HCT116 (cell line): ENCODE measurements at regions not wholly inside any gene's neighbourhood (a gene's known extent, or its start where the extent isn't known, plus 50 kb on each side); places are given as distances from the start of the nearest gene placed in this dataset.

Experiments used
- ATAC-seq: fragments of 200-7000 bp; cut with Tn5 transposase; 2 replicates; pipeline ENCODE4 v1.9.1; 2020; ENCODE audit warnings: mild to moderate bottlenecking, moderate library complexity
- BruUV-seq: library from RNA; stranded (reverse); fragments of 400-500 nt; replicated peaks from 2 replicates; lab custom pipeline; 2021; lab: Mats Ljungman, UMichigan
- CTCF ChIA-PET: fragments of 300-600 bp; sonication (Branson Sonifier 250); formaldehyde crosslinking; loops from one replicate; lab custom pipeline; 2021; ENCODE audit warnings: antibody characterized with exemption; lab: Charles Lee
- POLR2A ChIA-PET: fragments of 300-600, 350-600 bp; sonication (Branson Sonifier 250); formaldehyde crosslinking; loops from one replicate; lab custom pipeline; 2021; ENCODE audit warnings: antibody characterized with exemption; lab: Charles Lee
- RAD21 ChIA-PET, 2 experiments: fragments of 300-600 bp; sonication (Branson Sonifier 250); formaldehyde crosslinking; loops; one replicate each; lab custom pipeline; 2023; ENCODE audit warnings: low total read pairs in 2 of 2; ENCODE audit not compliant: uncharacterized antibody in 2 of 2, unreplicated experiment in 2 of 2, low non-redundant PET in 1 of 2; lab: Charles Lee
- DNase-seq: peaks from one replicate; pipeline ENCODE4 v3.0.0-alpha.2; 2010; ENCODE audit warnings: low read depth, low spot score
- H2AFZ ChIP-seq: fragments of 200-600 bp; shearing (Covaris generic), sonication (generic); 2 replicates; pipeline ENCODE4 v1.6.1; 2017; ENCODE audit warnings: low read depth, mixed run types, mixed read lengths, antibody characterized with exemption, low read length; ENCODE audit not compliant: poor library complexity, severe bottlenecking
- H3K27ac ChIP-seq: 2 replicates; pipeline ENCODE4 v1.5.1; 2012; ENCODE audit warnings: low read depth, low read length
- H3K27me3 ChIP-seq: fragments of 200-600 bp; sonication (generic); 2 replicates; pipeline ENCODE4 v1.6.1; 2016; ENCODE audit warnings: mixed run types, low read length, mixed read lengths; ENCODE audit not compliant: insufficient read depth
- H3K36me3 ChIP-seq, 2 experiments: fragments of 200-500 bp in 1 of 2; fragments of 200-600 bp in 1 of 2; sonication (Bioruptor generic) in 1 of 2; sonication (generic) in 1 of 2; 2 replicates each; pipeline versions ENCODE4 v1.5.1 to v1.6.1; 2014 to 2016; ENCODE audit warnings: low read length in 2 of 2, inconsistent platforms in 1 of 2, mixed read lengths in 1 of 2, mixed run types in 1 of 2; ENCODE audit not compliant: insufficient read depth in 2 of 2, control insufficient read depth in 1 of 2
- H3K4me1 ChIP-seq, 2 experiments: fragments of 200-600 bp in 1 of 2; sonication (generic) in 1 of 2; 2 replicates each; pipeline versions ENCODE4 v1.5.1 to v1.6.1; 2012 to 2017; ENCODE audit warnings: low read length in 2 of 2, inconsistent platforms in 1 of 2, mild to moderate bottlenecking in 1 of 2, mixed read lengths in 1 of 2, mixed run types in 1 of 2, moderate library complexity in 1 of 2; ENCODE audit not compliant: insufficient read depth in 2 of 2, control insufficient read depth in 1 of 2
- H3K4me2 ChIP-seq: fragments of 200-600 bp; sonication (generic); 2 replicates; pipeline ENCODE4 v1.6.1; 2017; ENCODE audit warnings: mixed run types, low read length, mixed read lengths
- H3K4me3 ChIP-seq, 2 experiments: fragments of 200-600 bp in 1 of 2; sonication (generic) in 1 of 2; replicated peaks in 1 of 2; 2 replicates each; pipeline ENCODE4 v1.5.1; 2011 to 2016; ENCODE audit warnings: low read length in 2 of 2, control low read depth in 1 of 2, low read depth in 1 of 2, mild to moderate bottlenecking in 1 of 2, mixed read lengths in 1 of 2, mixed run types in 1 of 2
- H3K79me2 ChIP-seq: fragments of 200-600 bp; sonication (generic); 2 replicates; pipeline ENCODE4 v1.6.1; 2017; ENCODE audit warnings: mild to moderate bottlenecking, mixed run types, low read length, moderate library complexity, mixed read lengths; ENCODE audit not compliant: insufficient read depth
- H3K9ac ChIP-seq: fragments of 200-600 bp; sonication (generic); 2 replicates; pipeline ENCODE4 v1.6.1; 2016; ENCODE audit warnings: low read length, mixed read lengths
- H3K9me2 ChIP-seq: fragments of 200-600 bp; sonication (generic), shearing (Covaris generic); 2 replicates; pipeline ENCODE4 v1.6.1; 2017; ENCODE audit warnings: mixed run types, mild to moderate bottlenecking, moderate library complexity; ENCODE audit not compliant: insufficient read depth
- H3K9me3 ChIP-seq, 2 experiments: fragments of 200-500 bp in 1 of 2; fragments of 200-600 bp in 1 of 2; sonication (Bioruptor generic) in 1 of 2; sonication (generic) in 1 of 2; 2 replicates each; pipeline ENCODE4 v1.6.1; 2014 to 2017; ENCODE audit warnings: low read length in 2 of 2, mixed read lengths in 2 of 2, inconsistent platforms in 1 of 2, low read depth in 1 of 2, mild to moderate bottlenecking in 1 of 2, mixed run types in 1 of 2, moderate library complexity in 1 of 2; ENCODE audit not compliant: control insufficient read depth in 1 of 2, insufficient read depth in 1 of 2
- H4K20me1 ChIP-seq: fragments of 200-600 bp; sonication (generic), shearing (Covaris generic); 2 replicates; pipeline ENCODE4 v1.6.1; 2017; ENCODE audit warnings: mixed run types, mild to moderate bottlenecking, moderate library complexity; ENCODE audit not compliant: insufficient read depth
- CBX3 ChIP-seq: IDR thresholded peaks from 2 replicates; pipeline ENCODE4 v1.6.1; 2012; ENCODE audit warnings: low read depth
- CEBPB ChIP-seq: IDR thresholded peaks from 2 replicates; pipeline ENCODE4 v1.6.1; 2012; ENCODE audit warnings: low read depth
- CTCF ChIP-seq, 3 experiments: fragments of 200-600 bp in 1 of 3; sonication (generic) in 1 of 3; IDR thresholded peaks in 2 of 3; conservative IDR thresholded peaks in 1 of 3; 2 replicates each; pipeline ENCODE4 v1.5.1; 2012 to 2017; ENCODE audit warnings: low read depth in 2 of 3, low read length in 2 of 3, antibody characterized with exemption in 1 of 3, borderline replicate concordance in 1 of 3, control low read depth in 1 of 3, mild to moderate bottlenecking in 1 of 3, mixed read lengths in 1 of 3, mixed run types in 1 of 3, moderate library complexity in 1 of 3; ENCODE audit not compliant: insufficient read depth in 1 of 3
- EGR1 ChIP-seq: IDR thresholded peaks from 2 replicates; pipeline ENCODE4 v1.6.1; 2012; ENCODE audit warnings: low read depth
- EZH2 ChIP-seq: fragments of 200-600 bp; sonication (generic); IDR thresholded peaks from 2 replicates; pipeline ENCODE4 v1.6.1; 2017; ENCODE audit warnings: antibody characterized with exemption, mixed run types
- EZH2phosphoT487 ChIP-seq: fragments of 200-600 bp; IDR thresholded peaks from 2 replicates; pipeline ENCODE4 v1.6.1; 2018; ENCODE audit warnings: antibody characterized with exemption, borderline replicate concordance
- FOSL1 ChIP-seq: IDR thresholded peaks from 2 replicates; pipeline ENCODE4 v1.6.1; 2012; ENCODE audit warnings: low read depth
- POLR2A ChIP-seq: IDR thresholded peaks from 2 replicates; pipeline ENCODE4 v1.7.0; 2011; ENCODE audit warnings: borderline replicate concordance; ENCODE audit not compliant: insufficient read depth, insufficient read length; ENCODE audit errors: extremely low read depth
- POLR2AphosphoS5 ChIP-seq: IDR thresholded peaks from 2 replicates; pipeline ENCODE4 v1.6.1; 2011; ENCODE audit warnings: mild to moderate bottlenecking, low read depth, low read length, moderate library complexity
- RAD21 ChIP-seq: IDR thresholded peaks from 2 replicates; pipeline ENCODE4 v1.6.1; 2012; ENCODE audit warnings: low read depth, mild to moderate bottlenecking
- REST ChIP-seq: IDR thresholded peaks from 2 replicates; pipeline ENCODE4 v1.6.1; 2012; ENCODE audit warnings: low read depth
- SRF ChIP-seq: IDR thresholded peaks from 2 replicates; pipeline ENCODE4 v1.6.1; 2012; ENCODE audit warnings: low read depth
- ZBTB33 ChIP-seq: IDR thresholded peaks from 2 replicates; pipeline ENCODE4 v1.6.1; 2011; ENCODE audit warnings: mild to moderate bottlenecking, low read length, moderate library complexity; ENCODE audit not compliant: insufficient replicate concordance; ENCODE audit errors: extremely low read depth
- intact Hi-C: fragments of 100-400 bp; cut with micrococcal nuclease; formaldehyde crosslinking; loops from 2 replicates; pipeline ENCODE4 v1.10.0; 2022

- Histone ChIP-seq H3K9ac (no peak overlapping the region), H3K4me2 (no peak overlapping the region), H2AFZ (no peak overlapping the region), H3K36me3 (no peaks in the 10 kb centered on the region), H4K20me1 (no peaks in the 10 kb centered on the region), H3K4me3 (no peak overlapping the region), H3K27ac (no peak overlapping the region), H3K9me3 (no peaks in the 10 kb centered on the region), H3K79me2 (no peaks in the 10 kb centered on the region), H3K27me3 (no peaks in the 10 kb centered on the region), H3K4me1 (peaks cover 0 to 11% of the 10 kb centered on the region in 2 experiments; a peak in 2 of 4 replicates), H3K9me2 (no peaks in the 10 kb centered on the region)
- intact Hi-C loops = no loop called here
- ChIA-PET RAD21 (no interaction called here), CTCF (no interaction called here), POLR2A (no interaction called here)
- no peak for TF ChIP-seq CBX3
- TF ChIP-seq REST = no peak
- TF ChIP-seq ZBTB33 = no peak
- no peak for TF ChIP-seq EZH2
- TF ChIP-seq POLR2A = no peak
- no peak for TF ChIP-seq SRF
- no peak for TF ChIP-seq CTCF (IDR thresholded peaks at IDR 0.05 in 2 of 3, conservative IDR thresholded peaks at IDR 0.05 in 1 of 3; ENCODE audit: borderline replicate concordance in 1 of 3, insufficient read depth in 1 of 3, low read depth in 2 of 3, low read length in 2 of 3)
- no peak for TF ChIP-seq EGR1
- no peak for TF ChIP-seq RAD21
- TF ChIP-seq EZH2phosphoT487 = no peak
- no peak for TF ChIP-seq CEBPB
- no peak for TF ChIP-seq POLR2AphosphoS5
- no peak for TF ChIP-seq FOSL1
- no peak for DNase-seq
- no peak for ATAC-seq
- BruUV-seq = no TSS peak
Measured at GRCh38 chr1:87230501-87230900, 98.2 kb upstream of the LMO4 start.
